OCI-LY1 (cell line): ENCODE measurements at regions not wholly inside any gene's neighbourhood (a gene's known extent, or its start where the extent isn't known, plus 50 kb on each side); places are given as distances from the start of the nearest gene placed in this dataset.

ENCODE experiments used
- CTCF ChIP-seq: fragments of 200-600 bp; sonication (generic), shearing (Covaris generic); IDR thresholded peaks from 2 replicates; pipeline ENCODE4 v1.5.1; 2017; ENCODE audit warnings: mild to moderate bottlenecking, antibody characterized with exemption, low read length, moderate library complexity, mixed read lengths
- EZH2 ChIP-seq: fragments of 200-600 bp; sonication (generic), shearing (Covaris generic); IDR thresholded peaks from 2 replicates; pipeline ENCODE4 v1.8.0; 2017; ENCODE audit warnings: borderline replicate concordance, mixed run types, mild to moderate bottlenecking, antibody characterized with exemption, low read length, moderate library complexity, mixed read lengths

GRCh38 chr5:61635271-61635670 is 303.2 kb downstream of the ZSWIM6 start:
- TF ChIP-seq CTCF: no peak
- no peak for TF ChIP-seq EZH2
